ENCODE measurements at regions not wholly inside any gene's neighbourhood (a gene's known extent, or its start where the extent isn't known, plus 50 kb on each side); places are given as distances from the start of the nearest gene placed in this dataset.

DNA sequence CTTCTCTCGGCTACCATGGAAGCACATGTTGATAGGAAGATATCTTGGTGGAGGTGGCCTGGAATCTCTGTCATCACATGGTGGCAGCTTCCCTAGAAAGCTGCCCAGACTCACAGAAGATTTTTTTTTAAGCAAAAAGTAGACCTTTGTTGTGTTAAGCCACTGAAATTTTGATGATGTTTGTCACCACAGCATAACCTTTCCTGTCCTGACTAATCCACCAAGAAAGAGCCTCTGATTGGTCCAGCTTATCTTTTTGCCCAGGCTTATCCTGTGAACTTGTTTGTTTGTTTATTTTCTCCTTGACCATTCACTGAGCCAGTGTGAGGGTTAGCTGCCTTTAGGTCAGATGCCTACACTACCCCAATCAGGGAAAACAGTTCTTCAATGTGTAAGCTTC lies 96.5 kb upstream of the LHX1 start (continued):
- TF ChIP-seq, protein P1, sequence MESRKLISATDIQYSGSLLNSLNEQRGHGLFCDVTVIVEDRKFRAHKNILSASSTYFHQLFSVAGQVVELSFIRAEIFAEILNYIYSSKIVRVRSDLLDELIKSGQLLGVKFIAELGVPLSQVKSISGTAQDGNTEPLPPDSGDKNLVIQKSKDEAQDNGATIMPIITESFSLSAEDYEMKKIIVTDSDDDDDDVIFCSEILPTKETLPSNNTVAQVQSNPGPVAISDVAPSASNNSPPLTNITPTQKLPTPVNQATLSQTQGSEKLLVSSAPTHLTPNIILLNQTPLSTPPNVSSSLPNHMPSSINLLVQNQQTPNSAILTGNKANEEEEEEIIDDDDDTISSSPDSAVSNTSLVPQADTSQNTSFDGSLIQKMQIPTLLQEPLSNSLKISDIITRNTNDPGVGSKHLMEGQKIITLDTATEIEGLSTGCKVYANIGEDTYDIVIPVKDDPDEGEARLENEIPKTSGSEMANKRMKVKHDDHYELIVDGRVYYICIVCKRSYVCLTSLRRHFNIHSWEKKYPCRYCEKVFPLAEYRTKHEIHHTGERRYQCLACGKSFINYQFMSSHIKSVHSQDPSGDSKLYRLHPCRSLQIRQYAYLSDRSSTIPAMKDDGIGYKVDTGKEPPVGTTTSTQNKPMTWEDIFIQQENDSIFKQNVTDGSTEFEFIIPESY (IDR thresholded peaks at IDR 0.05; ENCODE audit: extremely low read depth, insufficient replicate concordance, low read length), result no peak
- TF ChIP-seq EZH2 (IDR thresholded peaks at IDR 0.05) (no peak), ZNF274 (IDR thresholded peaks at IDR 0.05; ENCODE audit: low read depth, low read length) (no peak)

DNA sequence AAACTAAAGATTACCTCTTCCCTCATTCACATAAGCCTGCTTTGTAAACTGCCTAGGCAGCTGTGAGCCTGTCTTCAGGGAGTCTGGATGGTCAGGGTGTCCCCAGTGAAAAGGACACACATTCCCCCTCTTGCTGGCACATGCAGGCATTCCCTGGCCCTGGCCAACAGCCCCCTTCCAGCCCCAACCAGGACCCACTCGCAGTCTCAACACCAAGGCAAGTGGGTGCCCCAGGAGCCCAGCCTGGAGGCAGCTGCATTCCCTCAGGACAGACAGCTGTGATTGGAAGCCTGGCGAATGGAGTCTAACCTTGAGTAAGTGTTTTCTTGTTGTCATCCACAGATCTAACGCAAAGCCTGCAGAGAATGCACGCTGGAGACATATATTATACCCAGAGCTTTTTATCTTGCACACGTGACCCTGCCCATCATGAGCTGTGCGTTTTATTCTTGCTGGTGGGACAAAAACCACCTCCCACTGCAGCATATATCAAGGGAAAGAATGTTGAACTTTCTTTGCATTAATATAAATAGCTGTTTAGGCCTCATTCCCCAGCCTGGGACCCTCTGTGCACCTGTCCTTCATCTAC lies 95.0 kb upstream of the LHX1 start:
- ChIA-PET RAD21 (ENCODE audit: low non-redundant PET in 1 of 2, low total read pairs in 2 of 2, uncharacterized antibody in 2 of 2, unreplicated experiment in 2 of 2) (no interaction called here), POLR2A (no interaction called here), CTCF (no interaction called here)
- Histone ChIP-seq H3K9me2 (ENCODE audit: insufficient read depth) (no peaks in the 10 kb centered on the region), H3K36me3 (ENCODE audit: control insufficient read depth in 1 of 2, insufficient read depth in 2 of 2, low read length in 2 of 2) (no peaks in the 10 kb centered on the region), H3K4me2 (ENCODE audit: low read length) (no peak overlapping the region), H3K4me1 (ENCODE audit: control insufficient read depth in 1 of 2, insufficient read depth in 2 of 2, low read length in 2 of 2) (no peaks in the 10 kb centered on the region), H3K4me3 (replicated peaks in 1 of 2; ENCODE audit: low read depth in 1 of 2, low read length in 2 of 2) (no peak overlapping the region), H4K20me1 (ENCODE audit: insufficient read depth) (no peaks in the 10 kb centered on the region), H3K79me2 (ENCODE audit: insufficient read depth, low read length) (no peaks in the 10 kb centered on the region), H3K9ac (ENCODE audit: low read length) (no peak overlapping the region), H3K27ac (ENCODE audit: low read depth, low read length) (no peak overlapping the region), H3K9me3 (ENCODE audit: control insufficient read depth in 1 of 2, insufficient read depth in 1 of 2, low read depth in 1 of 2, low read length in 2 of 2) (no peaks in the 10 kb centered on the region; a peak in 1 of 4 replicates), H3K27me3 (ENCODE audit: insufficient read depth, low read length) (no peaks in the 10 kb centered on the region), H2AFZ (ENCODE audit: low read depth, low read length, poor library complexity, severe bottlenecking) (no peak overlapping the region)
- TF ChIP-seq, protein P2, sequence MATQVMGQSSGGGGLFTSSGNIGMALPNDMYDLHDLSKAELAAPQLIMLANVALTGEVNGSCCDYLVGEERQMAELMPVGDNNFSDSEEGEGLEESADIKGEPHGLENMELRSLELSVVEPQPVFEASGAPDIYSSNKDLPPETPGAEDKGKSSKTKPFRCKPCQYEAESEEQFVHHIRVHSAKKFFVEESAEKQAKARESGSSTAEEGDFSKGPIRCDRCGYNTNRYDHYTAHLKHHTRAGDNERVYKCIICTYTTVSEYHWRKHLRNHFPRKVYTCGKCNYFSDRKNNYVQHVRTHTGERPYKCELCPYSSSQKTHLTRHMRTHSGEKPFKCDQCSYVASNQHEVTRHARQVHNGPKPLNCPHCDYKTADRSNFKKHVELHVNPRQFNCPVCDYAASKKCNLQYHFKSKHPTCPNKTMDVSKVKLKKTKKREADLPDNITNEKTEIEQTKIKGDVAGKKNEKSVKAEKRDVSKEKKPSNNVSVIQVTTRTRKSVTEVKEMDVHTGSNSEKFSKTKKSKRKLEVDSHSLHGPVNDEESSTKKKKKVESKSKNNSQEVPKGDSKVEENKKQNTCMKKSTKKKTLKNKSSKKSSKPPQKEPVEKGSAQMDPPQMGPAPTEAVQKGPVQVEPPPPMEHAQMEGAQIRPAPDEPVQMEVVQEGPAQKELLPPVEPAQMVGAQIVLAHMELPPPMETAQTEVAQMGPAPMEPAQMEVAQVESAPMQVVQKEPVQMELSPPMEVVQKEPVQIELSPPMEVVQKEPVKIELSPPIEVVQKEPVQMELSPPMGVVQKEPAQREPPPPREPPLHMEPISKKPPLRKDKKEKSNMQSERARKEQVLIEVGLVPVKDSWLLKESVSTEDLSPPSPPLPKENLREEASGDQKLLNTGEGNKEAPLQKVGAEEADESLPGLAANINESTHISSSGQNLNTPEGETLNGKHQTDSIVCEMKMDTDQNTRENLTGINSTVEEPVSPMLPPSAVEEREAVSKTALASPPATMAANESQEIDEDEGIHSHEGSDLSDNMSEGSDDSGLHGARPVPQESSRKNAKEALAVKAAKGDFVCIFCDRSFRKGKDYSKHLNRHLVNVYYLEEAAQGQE (IDR thresholded peaks at IDR 0.05; ENCODE audit: low read depth), result no peak
- TF ChIP-seq RAD21 (IDR thresholded peaks at IDR 0.05; ENCODE audit: low read depth) (no peak), ZNF274 (IDR thresholded peaks at IDR 0.05; ENCODE audit: low read depth, low read length) (no peak), EZH2 (IDR thresholded peaks at IDR 0.05) (no peak), POLR2AphosphoS5 (IDR thresholded peaks at IDR 0.05; ENCODE audit: low read depth, low read length) (no peak), EZH2phosphoT487 (IDR thresholded peaks at IDR 0.05; ENCODE audit: borderline replicate concordance) (no peak)
- TF ChIP-seq, protein P3, sequence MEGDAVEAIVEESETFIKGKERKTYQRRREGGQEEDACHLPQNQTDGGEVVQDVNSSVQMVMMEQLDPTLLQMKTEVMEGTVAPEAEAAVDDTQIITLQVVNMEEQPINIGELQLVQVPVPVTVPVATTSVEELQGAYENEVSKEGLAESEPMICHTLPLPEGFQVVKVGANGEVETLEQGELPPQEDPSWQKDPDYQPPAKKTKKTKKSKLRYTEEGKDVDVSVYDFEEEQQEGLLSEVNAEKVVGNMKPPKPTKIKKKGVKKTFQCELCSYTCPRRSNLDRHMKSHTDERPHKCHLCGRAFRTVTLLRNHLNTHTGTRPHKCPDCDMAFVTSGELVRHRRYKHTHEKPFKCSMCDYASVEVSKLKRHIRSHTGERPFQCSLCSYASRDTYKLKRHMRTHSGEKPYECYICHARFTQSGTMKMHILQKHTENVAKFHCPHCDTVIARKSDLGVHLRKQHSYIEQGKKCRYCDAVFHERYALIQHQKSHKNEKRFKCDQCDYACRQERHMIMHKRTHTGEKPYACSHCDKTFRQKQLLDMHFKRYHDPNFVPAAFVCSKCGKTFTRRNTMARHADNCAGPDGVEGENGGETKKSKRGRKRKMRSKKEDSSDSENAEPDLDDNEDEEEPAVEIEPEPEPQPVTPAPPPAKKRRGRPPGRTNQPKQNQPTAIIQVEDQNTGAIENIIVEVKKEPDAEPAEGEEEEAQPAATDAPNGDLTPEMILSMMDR (IDR thresholded peaks at IDR 0.05 in 2 of 3, conservative IDR thresholded peaks at IDR 0.05 in 1 of 3; ENCODE audit: borderline replicate concordance in 1 of 3, insufficient read depth in 1 of 3, low read depth in 2 of 3, low read length in 2 of 3), result no peak
- intact Hi-C loops (cut with micrococcal nuclease), result no loop called here
- ATAC-seq (no peak), DNase-seq (ENCODE audit: low read depth, low spot score) (no peak)
- no TSS peak for BruUV-seq (replicated peaks)
